GM19025 (cell line): ENCODE measurements at regions not wholly inside any gene's neighbourhood (a gene's known extent, or its start where the extent isn't known, plus 50 kb on each side); places are given as distances from the start of the nearest gene placed in this dataset.
"Not testable (repeated sequence)": the region's sequence is repeated elsewhere in the genome, so short reads cannot be mapped to it uniquely, and the experiment has no call there.

Experiments used
- ATAC-seq: cut with Tn5 transposase; IDR thresholded peaks from one replicate; pipeline ENCODE4 v1.9.1; 2021; ENCODE audit warnings: mild to moderate bottlenecking, low read depth, moderate library complexity; ENCODE audit not compliant: unreplicated experiment

- no peak for ATAC-seq
Measured at GRCh38 chr12:76186131-76186906, 101.8 kb upstream of the NAP1L1 start.

- peak; percentile 87 for ATAC-seq
Measured at GRCh38 chr12:76183459-76184186, 99.1 kb upstream of the NAP1L1 start.

- no peak for ATAC-seq
Measured at GRCh38 chr12:76180401-76181277, 96.2 kb upstream of the NAP1L1 start.

GRCh38 chr12:76178452-76178851 is 94.0 kb upstream of the NAP1L1 start:
- ATAC-seq = no peak

GRCh38 chr12:76177821-76178220 is 93.3 kb upstream of the NAP1L1 start:
- ATAC-seq = no peak

GRCh38 chr12:76176940-76177339 is 92.5 kb upstream of the NAP1L1 start:
- ATAC-seq = no peak

- not testable (repeated sequence) for ATAC-seq
Measured at GRCh38 chr12:76175946-76176345, 91.5 kb upstream of the NAP1L1 start.

GRCh38 chr12:76173756-76174155 is 89.3 kb upstream of the NAP1L1 start:
- ATAC-seq = no peak

GRCh38 chr12:76158518-76159321 is 74.2 kb upstream of the NAP1L1 start:
- ATAC-seq = peak; percentile 98

- no peak for ATAC-seq
Measured at GRCh38 chr12:76156726-76157125, 72.2 kb upstream of the NAP1L1 start.

GRCh38 chr12:76156314-76156713 is 71.8 kb upstream of the NAP1L1 start:
- ATAC-seq = no peak

- ATAC-seq = no peak
Measured at GRCh38 chr12:76155157-76155670, 70.7 kb upstream of the NAP1L1 start.

- ATAC-seq = no peak
Measured at GRCh38 chr12:76153616-76154015, 69.1 kb upstream of the NAP1L1 start.

- peak; percentile 77 for ATAC-seq
Measured at GRCh38 chr12:76152181-76152807, 67.8 kb upstream of the NAP1L1 start.

GRCh38 chr12:76144245-76144549 is 59.7 kb upstream of the NAP1L1 start:
- ATAC-seq = no peak

GRCh38 chr12:76143343-76144244 is 59.1 kb upstream of the NAP1L1 start:
- ATAC-seq = peak; percentile 99

GRCh38 chr12:76142305-76142704 is 57.8 kb upstream of the NAP1L1 start:
- no peak for ATAC-seq

GRCh38 chr12:76138656-76139055 is 54.2 kb upstream of the NAP1L1 start:
- ATAC-seq = no peak

GRCh38 chr12:76137606-76138005 is 53.1 kb upstream of the NAP1L1 start:
- no peak for ATAC-seq
